GM21515 (cell line): ENCODE measurements at regions not wholly inside any gene's neighbourhood (a gene's known extent, or its start where the extent isn't known, plus 50 kb on each side); places are given as distances from the start of the nearest gene placed in this dataset.

ENCODE experiments used
- ATAC-seq: cut with Tn5 transposase; IDR thresholded peaks from one replicate; pipeline ENCODE4 v1.9.1; 2021; ENCODE audit not compliant: unreplicated experiment

DNA sequence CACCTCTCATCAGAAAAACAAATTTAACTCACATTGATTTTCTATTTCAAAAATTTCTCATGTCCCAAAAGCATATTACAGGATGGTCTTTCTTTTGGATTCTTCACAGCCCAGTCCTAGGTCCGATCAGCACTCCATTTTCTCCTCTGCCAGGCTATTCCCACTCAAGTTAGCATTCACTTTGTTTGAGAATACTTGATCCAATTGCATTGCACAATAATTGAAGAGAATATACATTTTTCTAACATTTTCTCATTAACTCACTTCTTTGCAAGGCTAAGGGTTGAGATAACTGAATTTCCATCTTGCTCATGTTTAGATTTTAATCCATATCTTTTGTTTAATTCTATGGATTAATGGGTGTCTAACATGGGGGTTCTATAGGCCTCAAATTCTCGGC, 716.1 kb downstream of the QKI start:
- no peak for ATAC-seq

GRCh38 chr6:164130151-164130550, 715.6 kb downstream of the QKI start:
- ATAC-seq: no peak

GRCh38 chr6:164129218-164129617, 714.7 kb downstream of the QKI start:
- no peak for ATAC-seq

DNA sequence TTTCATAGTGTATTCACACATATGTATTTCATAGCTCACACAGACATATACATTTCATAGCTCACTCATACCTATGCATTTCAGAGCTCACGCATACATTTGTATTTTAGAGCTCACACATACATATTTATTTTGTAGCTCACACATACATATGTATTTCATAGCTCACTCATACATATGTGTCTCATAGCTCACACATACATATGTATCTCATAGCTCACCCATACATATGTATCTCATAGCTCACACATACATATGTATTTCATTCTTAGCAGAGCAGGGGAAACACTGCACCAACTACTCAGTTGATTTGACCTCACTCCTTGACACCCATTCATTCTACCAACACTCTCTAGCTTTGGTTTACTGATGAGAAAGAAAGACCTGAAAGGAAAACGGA, 713.6 kb downstream of the QKI start:
- no peak for ATAC-seq

- ATAC-seq: no peak
Observed at GRCh38 chr6:164124986-164125385, 710.5 kb downstream of the QKI start.

DNA sequence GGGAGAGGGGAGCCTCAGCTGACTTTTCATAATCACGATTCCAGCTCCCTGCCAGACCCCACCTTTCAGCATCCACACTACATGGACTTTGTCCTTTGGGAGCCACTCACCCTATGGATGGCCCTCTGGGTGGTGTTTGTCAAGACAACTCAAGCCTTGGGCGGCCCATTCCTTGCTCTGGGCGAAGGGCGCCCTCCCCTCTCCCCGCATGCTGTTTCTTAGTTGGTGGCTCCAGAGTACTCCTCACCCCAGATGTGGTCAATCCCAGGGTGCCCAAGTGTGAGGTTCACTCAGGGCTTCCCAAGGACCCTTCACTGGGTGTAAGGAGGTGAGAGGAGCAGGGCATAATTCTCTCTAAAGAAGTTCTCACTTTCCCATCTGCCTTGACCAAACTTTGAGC, 710.0 kb downstream of the QKI start:
- no peak for ATAC-seq

DNA sequence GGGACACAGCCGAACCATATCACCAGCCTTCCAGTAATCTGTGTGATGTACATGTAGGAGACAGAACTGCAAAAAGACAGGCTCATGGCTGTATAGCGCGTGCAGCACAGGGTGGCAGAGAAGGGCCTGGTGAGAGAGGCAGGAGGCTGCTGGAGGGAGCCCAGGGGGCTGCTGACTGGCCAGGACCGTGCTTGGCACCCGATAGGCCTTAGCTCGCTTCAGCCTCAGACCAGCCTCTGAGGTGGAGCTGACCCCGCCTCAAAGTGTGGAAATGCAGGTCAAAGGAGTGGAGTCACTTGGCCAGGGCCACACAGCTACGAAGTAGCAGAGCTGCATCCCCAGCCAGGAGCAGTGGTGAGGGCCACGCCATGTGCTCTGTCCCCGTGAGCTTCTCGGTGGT, 707.6 kb downstream of the QKI start:
- ATAC-seq: no peak

GRCh38 chr6:164121527-164121926, 707.0 kb downstream of the QKI start:
- no peak for ATAC-seq

GRCh38 chr6:164114651-164115050, 700.1 kb downstream of the QKI start:
- ATAC-seq: no peak

DNA sequence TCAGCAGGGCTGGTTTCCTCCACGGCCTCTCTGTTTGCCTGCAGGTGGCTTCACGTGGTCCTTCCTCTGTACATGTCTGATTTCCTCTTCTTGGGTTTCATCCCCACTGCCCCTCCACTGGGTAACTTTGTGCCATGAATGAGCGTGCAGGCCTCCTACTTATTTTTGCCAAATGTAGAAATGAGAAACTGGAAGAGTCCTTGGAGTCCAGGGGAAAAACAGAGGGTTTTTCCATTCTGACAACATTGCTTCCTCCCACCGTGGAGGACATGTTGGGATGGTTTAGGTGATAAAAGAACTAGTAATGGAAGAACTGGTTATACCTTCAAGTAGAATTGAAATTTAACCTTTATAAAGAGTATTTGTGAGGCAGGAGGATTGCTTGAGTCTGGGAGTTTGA, 699.5 kb downstream of the QKI start:
- no peak for ATAC-seq

DNA sequence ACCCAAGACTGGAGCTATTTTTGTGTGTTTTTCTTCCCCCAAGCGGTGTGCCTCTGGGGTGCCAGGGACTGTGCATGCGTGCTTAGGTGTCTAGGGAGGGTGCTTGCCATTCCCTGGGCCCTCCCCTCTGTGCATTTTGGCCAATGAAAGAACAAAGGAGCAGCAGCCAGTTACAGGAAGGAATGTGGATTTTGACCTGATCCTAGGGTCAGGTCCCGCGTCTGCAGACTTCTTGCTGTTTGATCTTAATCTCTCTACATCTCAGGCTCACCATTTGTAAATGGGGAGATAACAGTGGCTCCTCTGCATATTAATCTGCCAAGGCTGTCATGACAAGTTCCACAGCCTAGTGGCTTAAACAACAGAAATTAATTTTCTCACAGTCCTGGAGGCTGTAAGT, 699.1 kb downstream of the QKI start:
- ATAC-seq: no peak

DNA sequence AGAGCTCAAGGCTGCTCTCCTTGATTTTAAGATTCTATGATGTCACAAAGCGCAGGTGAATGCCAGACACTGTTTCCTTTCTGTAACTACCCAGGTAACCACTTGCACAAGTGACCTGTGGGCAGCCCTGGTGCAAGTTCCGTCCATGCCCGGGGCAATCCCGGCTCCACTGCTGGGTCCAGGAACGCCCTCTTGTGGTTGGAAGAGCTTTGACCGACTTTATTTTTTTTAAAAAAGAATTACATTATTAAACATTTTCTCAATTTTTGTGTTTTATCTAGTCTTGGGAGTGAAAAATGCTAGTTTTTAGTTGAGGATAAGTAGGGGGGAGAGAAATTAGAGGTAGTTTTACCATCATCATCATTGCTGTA, 695.2 kb downstream of the QKI start:
- no peak for ATAC-seq

- no peak for ATAC-seq
Observed at GRCh38 chr6:164108869-164109769, 694.6 kb downstream of the QKI start.

GRCh38 chr6:164108092-164108491, 693.6 kb downstream of the QKI start:
- ATAC-seq: no peak

DNA sequence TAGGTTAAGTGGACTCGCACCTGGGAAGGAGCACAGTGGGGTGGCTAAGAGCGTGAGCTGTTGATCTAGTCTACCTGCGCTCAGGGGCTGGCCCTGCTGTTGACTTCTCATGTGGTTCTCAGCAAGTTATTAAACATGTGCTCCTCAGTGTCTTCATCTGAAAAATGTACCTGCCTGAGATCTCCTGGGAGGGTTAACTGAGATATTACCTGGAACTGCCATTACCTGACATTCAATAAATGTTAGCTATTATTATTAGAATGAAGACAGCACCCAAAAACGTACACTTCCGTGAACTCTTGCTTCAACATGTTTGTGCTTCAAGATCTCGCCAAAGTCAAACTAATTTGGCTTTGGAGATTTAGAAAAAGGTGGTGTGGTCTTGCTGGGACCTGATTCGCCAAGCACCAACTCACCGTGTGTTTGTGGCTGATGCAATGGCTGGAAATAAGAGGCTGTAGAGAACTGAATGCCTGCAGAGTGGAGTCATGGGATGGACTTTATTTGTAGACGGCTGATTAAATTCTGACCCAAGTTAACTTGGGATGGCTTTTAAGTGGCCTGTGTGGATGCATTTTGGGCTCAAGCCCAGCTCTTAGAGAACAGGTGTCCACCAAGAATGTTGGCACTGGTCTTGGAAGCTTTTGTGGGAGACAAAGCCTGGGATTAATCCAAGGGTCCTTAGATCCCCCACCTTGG, 692.9 kb downstream of the QKI start:
- no peak for ATAC-seq

DNA sequence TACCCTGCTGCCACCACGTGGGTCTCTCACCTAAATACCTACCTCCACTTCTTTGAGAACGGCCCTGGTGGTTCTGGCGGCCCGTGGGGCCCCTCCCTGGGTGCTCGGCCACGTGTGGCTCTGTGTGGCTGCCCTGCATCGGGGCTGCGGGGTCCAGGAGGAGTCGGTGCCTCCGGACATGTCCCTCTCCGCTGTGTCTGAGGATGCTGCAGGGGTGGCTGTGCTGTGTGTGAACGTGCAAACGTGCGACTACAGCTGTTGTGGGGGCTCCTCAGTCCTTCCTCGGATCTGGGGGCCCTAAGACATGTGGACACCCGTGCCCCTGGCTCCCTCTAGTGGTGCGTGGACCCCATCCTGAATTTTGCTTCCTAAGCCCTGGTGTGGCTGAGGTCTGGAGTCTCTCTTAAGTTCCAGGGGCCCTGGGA, 691.8 kb downstream of the QKI start:
- peak; percentile 50 for ATAC-seq

DNA sequence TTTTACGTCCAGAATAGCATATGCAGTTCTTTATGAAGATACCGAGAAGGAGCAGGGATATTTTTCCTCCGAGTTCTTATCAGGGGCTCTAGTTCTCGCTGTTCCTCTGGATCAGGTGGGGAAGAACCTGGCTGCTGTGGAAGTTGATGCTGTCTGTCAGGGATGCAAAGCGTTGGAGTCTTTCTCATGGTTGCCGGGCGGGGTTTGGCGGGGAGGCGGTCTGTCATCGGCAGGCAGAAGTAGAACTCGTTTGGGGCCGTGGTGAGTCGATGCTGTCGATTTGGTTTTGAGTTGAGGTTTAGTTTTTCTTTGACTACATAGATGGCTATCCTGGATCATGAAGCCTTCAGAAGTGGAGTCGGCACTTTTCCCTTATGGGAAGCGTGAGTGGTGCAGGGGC, 691.2 kb downstream of the QKI start:
- ATAC-seq: no peak

- ATAC-seq: no peak
Observed at GRCh38 chr6:164104432-164104831, 689.9 kb downstream of the QKI start.

DNA sequence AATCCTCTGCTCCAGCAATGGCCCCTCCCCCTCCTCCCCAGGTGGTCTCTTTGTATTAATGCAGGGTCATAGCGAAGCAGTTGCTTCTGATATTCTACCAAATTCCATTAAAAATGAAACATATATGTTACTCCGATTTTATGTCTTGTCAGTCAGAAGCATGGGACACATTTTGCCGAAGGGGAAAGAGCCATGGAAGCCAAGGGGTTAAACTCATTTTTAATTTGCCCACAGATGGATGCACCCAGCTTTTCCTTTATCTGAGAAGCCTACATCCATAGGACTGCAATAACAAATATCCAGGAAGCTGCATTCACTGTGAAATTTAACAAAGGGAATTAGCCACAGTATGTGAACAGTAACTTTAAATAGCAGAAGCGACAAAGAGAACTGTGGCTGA, 688.2 kb downstream of the QKI start:
- ATAC-seq: no peak

- ATAC-seq: no peak
Observed at GRCh38 chr6:164101859-164102258, 687.3 kb downstream of the QKI start.

GRCh38 chr6:164099269-164099865, 684.8 kb downstream of the QKI start:
- no peak for ATAC-seq

GRCh38 chr6:164098857-164099267, 684.3 kb downstream of the QKI start:
- ATAC-seq: no peak
